BLaER1 (cell line): ENCODE measurements at regions not wholly inside any gene's neighbourhood (a gene's known extent, or its start where the extent isn't known, plus 50 kb on each side); places are given as distances from the start of the nearest gene placed in this dataset.
A peak's percentile ranks its signal among the peaks of the same experiment; 100 is the strongest.

Experiments
- H3K27ac ChIP-seq: shearing (Covaris generic); formaldehyde crosslinking; 2 replicates; pipeline ENCODE4 v1.8.1; 2022
- H3K27me3 ChIP-seq: shearing (Covaris generic); formaldehyde crosslinking; 2 replicates; pipeline ENCODE4 v1.8.1; 2022
- H3K36me3 ChIP-seq: shearing (Covaris generic); formaldehyde crosslinking; 2 replicates; pipeline ENCODE4 v1.8.1; 2022
- H3K4me1 ChIP-seq: shearing (Covaris generic); formaldehyde crosslinking; 2 replicates; pipeline ENCODE4 v1.8.1; 2022
- H3K4me2 ChIP-seq: shearing (Covaris generic); formaldehyde crosslinking; 2 replicates; pipeline ENCODE4 v1.8.1; 2022
- H3K4me3 ChIP-seq: shearing (Covaris generic); formaldehyde crosslinking; 2 replicates; pipeline ENCODE4 v1.8.1; 2022
- H3K9ac ChIP-seq: shearing (Covaris generic); formaldehyde crosslinking; 2 replicates; pipeline ENCODE4 v1.8.1; 2022
- H3K9me3 ChIP-seq: shearing (Covaris generic); formaldehyde crosslinking; 2 replicates; pipeline ENCODE4 v1.8.1; 2022
- H4K20me1 ChIP-seq: shearing (Covaris generic); formaldehyde crosslinking; 2 replicates; pipeline ENCODE4 v1.8.1; 2022
- Cebpa-rat ChIP-seq: shearing (Covaris generic); IDR thresholded peaks from 2 replicates; pipeline ENCODE4 v1.8.1; 2022

- no peak overlapping the region for H3K4me3 ChIP-seq
- H3K27me3 ChIP-seq = no peaks in the 10 kb centered on the region
- H3K9ac ChIP-seq = no peak overlapping the region
- H3K36me3 ChIP-seq = no peaks in the 10 kb centered on the region
- no peaks in the 10 kb centered on the region for H3K9me3 ChIP-seq
- H3K4me2 ChIP-seq = peak overlapping the region; percentile 6; the same call in 1 of the 2 replicates
- no peaks in the 10 kb centered on the region for H4K20me1 ChIP-seq
- TF ChIP-seq Cebpa-rat = no peak
- no peak overlapping the region for H3K27ac ChIP-seq
- 0 out of 2 replicates have a peak, but pooled peaks cover 6% of the 10 kb centered on the region for H3K4me1 ChIP-seq
Observed at GRCh38 chr16:80317599-80318037, 223.2 kb upstream of the DYNLRB2 start.

DNA sequence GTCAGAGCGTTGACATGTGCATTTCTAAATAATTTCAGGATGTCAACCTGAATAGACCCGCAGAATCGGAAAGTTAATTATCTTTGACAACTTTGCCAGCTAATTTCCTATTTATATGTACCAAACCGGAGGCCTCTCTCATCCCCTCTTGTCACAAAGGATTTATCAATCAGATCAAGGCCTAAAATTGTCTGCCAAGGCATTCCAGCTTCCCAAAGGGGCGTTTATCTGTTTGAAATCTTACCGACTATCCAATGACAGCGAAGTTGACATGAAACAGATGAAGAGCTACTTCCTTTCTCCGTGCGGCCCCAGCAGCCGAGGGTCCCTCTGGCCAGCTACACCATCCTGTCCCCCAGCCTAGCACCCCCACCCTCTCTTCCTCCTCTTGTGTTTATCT, 223.7 kb upstream of the DYNLRB2 start:
- Histone ChIP-seq H3K27ac (no peak overlapping the region), H3K9ac (no peak overlapping the region), H3K4me2 (peak overlapping the region; percentile 6; the same call in 1 of the 2 replicates), H3K9me3 (no peaks in the 10 kb centered on the region), H4K20me1 (no peaks in the 10 kb centered on the region), H3K4me3 (no peak overlapping the region), H3K36me3 (no peaks in the 10 kb centered on the region), H3K27me3 (no peaks in the 10 kb centered on the region), H3K4me1 (0 out of 2 replicates have a peak, but pooled peaks cover 6% of the 10 kb centered on the region)
- TF ChIP-seq Cebpa-rat = no peak

DNA sequence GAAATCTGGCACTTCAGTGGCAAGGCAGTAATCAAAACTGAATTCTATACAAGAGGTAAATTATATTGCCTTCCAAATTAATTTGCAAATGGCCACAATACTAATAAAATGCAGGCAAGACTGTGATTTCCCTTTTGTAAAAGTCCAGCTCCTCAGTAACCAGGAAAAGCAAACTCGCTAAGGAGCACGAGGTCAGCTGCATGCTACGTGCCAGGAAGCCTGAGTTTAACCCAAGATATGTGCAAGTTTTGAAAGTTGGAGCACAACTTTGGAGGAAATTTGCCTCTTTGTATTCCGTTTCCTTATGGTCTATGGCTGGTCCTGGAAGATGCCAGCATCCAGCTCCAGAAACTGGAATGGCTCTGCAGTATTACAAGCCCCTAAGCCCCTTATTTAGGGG, 226.8 kb upstream of the DYNLRB2 start:
- no peak for TF ChIP-seq Cebpa-rat
- Histone ChIP-seq H4K20me1 (no peaks in the 10 kb centered on the region), H3K4me2 (no peak overlapping the region), H3K4me1 (0 out of 2 replicates have a peak, but pooled peaks cover 6% of the 10 kb centered on the region), H3K4me3 (no peak overlapping the region), H3K27me3 (no peaks in the 10 kb centered on the region), H3K9ac (no peak overlapping the region), H3K27ac (no peak overlapping the region), H3K36me3 (no peaks in the 10 kb centered on the region), H3K9me3 (no peaks in the 10 kb centered on the region)

GRCh38 chr16:80309178-80309577, 231.6 kb upstream of the DYNLRB2 start:
- no peaks in the 10 kb centered on the region for H3K27me3 ChIP-seq
- H3K36me3 ChIP-seq = no peaks in the 10 kb centered on the region
- H4K20me1 ChIP-seq = no peaks in the 10 kb centered on the region
- no peak for TF ChIP-seq Cebpa-rat
- no peak overlapping the region for H3K4me3 ChIP-seq
- no peaks in the 10 kb centered on the region for H3K4me1 ChIP-seq
- no peak overlapping the region for H3K27ac ChIP-seq
- H3K9ac ChIP-seq = no peak overlapping the region
- H3K4me2 ChIP-seq = no peak overlapping the region
- H3K9me3 ChIP-seq = no peaks in the 10 kb centered on the region

GRCh38 chr16:80305410-80305809, 235.4 kb upstream of the DYNLRB2 start:
- TF ChIP-seq Cebpa-rat = no peak
- H3K4me3 ChIP-seq = no peak overlapping the region
- H3K4me2 ChIP-seq = no peak overlapping the region
- H3K9ac ChIP-seq = no peak overlapping the region
- H3K4me1 ChIP-seq = no peaks in the 10 kb centered on the region
- no peak overlapping the region for H3K27ac ChIP-seq
- no peaks in the 10 kb centered on the region for H3K27me3 ChIP-seq
- no peaks in the 10 kb centered on the region for H3K36me3 ChIP-seq
- no peaks in the 10 kb centered on the region for H3K9me3 ChIP-seq
- no peaks in the 10 kb centered on the region for H4K20me1 ChIP-seq

DNA sequence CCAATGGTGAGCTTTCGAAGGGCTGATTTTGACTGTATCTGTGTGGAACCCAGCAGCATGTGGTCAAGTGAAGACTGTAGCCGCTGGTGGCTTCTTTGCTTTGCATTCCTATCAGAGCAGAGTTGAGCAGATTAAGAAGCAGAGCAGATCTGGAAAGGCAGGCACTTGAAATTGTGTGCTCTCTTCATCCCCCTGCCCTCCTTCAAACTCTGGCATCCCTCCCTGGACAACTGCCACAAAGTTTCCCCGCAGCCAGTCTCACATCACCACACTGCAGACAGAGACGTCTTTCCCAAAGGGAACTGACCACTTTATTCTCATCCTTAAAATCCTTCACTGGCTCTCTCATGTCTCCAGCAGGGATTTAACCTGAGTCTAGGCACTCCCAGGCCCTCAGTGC, 237.1 kb upstream of the DYNLRB2 start:
- Histone ChIP-seq H4K20me1 (no peaks in the 10 kb centered on the region), H3K27ac (no peak overlapping the region), H3K27me3 (no peaks in the 10 kb centered on the region), H3K36me3 (no peaks in the 10 kb centered on the region), H3K4me3 (no peak overlapping the region), H3K4me2 (no peak overlapping the region), H3K9me3 (no peaks in the 10 kb centered on the region), H3K4me1 (no peaks in the 10 kb centered on the region), H3K9ac (no peak overlapping the region)
- no peak for TF ChIP-seq Cebpa-rat

GRCh38 chr16:80300876-80301275, 239.9 kb upstream of the DYNLRB2 start:
- Histone ChIP-seq H3K4me2 (no peak overlapping the region), H3K9ac (no peak overlapping the region), H3K4me3 (no peak overlapping the region), H3K9me3 (no peaks in the 10 kb centered on the region), H3K27me3 (no peaks in the 10 kb centered on the region), H4K20me1 (no peaks in the 10 kb centered on the region), H3K4me1 (no peaks in the 10 kb centered on the region), H3K36me3 (no peaks in the 10 kb centered on the region), H3K27ac (no peak overlapping the region)
- no peak for TF ChIP-seq Cebpa-rat

- H3K9me3 ChIP-seq = no peaks in the 10 kb centered on the region
- no peaks in the 10 kb centered on the region for H3K27me3 ChIP-seq
- no peak overlapping the region for H3K4me3 ChIP-seq
- no peak overlapping the region for H3K4me2 ChIP-seq
- H4K20me1 ChIP-seq = no peaks in the 10 kb centered on the region
- H3K9ac ChIP-seq = no peak overlapping the region
- TF ChIP-seq Cebpa-rat = no peak
- no peaks in the 10 kb centered on the region for H3K36me3 ChIP-seq
- H3K4me1 ChIP-seq = no peaks in the 10 kb centered on the region
- no peak overlapping the region for H3K27ac ChIP-seq
Observed at GRCh38 chr16:80300456-80300855, 240.3 kb upstream of the DYNLRB2 start.

GRCh38 chr16:80299416-80299815, 241.4 kb upstream of the DYNLRB2 start:
- no peak for TF ChIP-seq Cebpa-rat
- Histone ChIP-seq H3K27ac (no peak overlapping the region), H3K4me2 (no peak overlapping the region), H3K9ac (no peak overlapping the region), H3K4me3 (no peak overlapping the region), H4K20me1 (no peaks in the 10 kb centered on the region), H3K4me1 (no peaks in the 10 kb centered on the region), H3K36me3 (no peaks in the 10 kb centered on the region), H3K27me3 (no peaks in the 10 kb centered on the region), H3K9me3 (no peaks in the 10 kb centered on the region)

GRCh38 chr16:80298676-80299075, 242.1 kb upstream of the DYNLRB2 start:
- no peak overlapping the region for H3K9ac ChIP-seq
- peaks cover 4% of the 10 kb centered on the region; the same call in 1 of the 2 replicates for H3K4me1 ChIP-seq
- no peak for TF ChIP-seq Cebpa-rat
- H4K20me1 ChIP-seq = no peaks in the 10 kb centered on the region
- no peaks in the 10 kb centered on the region for H3K27me3 ChIP-seq
- no peaks in the 10 kb centered on the region for H3K36me3 ChIP-seq
- no peak overlapping the region for H3K4me3 ChIP-seq
- no peak overlapping the region for H3K27ac ChIP-seq
- H3K4me2 ChIP-seq = no peak overlapping the region
- no peaks in the 10 kb centered on the region for H3K9me3 ChIP-seq

- H3K4me2 ChIP-seq = no peak overlapping the region
- no peak for TF ChIP-seq Cebpa-rat
- H3K9ac ChIP-seq = no peak overlapping the region
- no peaks in the 10 kb centered on the region for H3K36me3 ChIP-seq
- no peaks in the 10 kb centered on the region for H4K20me1 ChIP-seq
- no peaks in the 10 kb centered on the region for H3K27me3 ChIP-seq
- H3K27ac ChIP-seq = no peak overlapping the region
- H3K4me1 ChIP-seq = peaks cover 4% of the 10 kb centered on the region; the same call in 1 of the 2 replicates
- H3K4me3 ChIP-seq = no peak overlapping the region
- no peaks in the 10 kb centered on the region for H3K9me3 ChIP-seq
Observed at GRCh38 chr16:80296034-80296433, 244.8 kb upstream of the DYNLRB2 start.
